GM12875 (cell line): ENCODE measurements at regions not wholly inside any gene's neighbourhood (a gene's known extent, or its start where the extent isn't known, plus 50 kb on each side); places are given as distances from the start of the nearest gene placed in this dataset.

Source experiments
- H3K4me3 ChIP-seq: one replicate; pipeline ENCODE4 v1.5.1; 2011; ENCODE audit warnings: low read depth, low read length, control low read depth
- CTCF ChIP-seq: IDR thresholded peaks from 2 replicates; pipeline ENCODE4 v1.5.1; 2011; ENCODE audit warnings: low read depth, mild to moderate bottlenecking, control low read depth, inconsistent platforms, low read length, moderate library complexity, borderline replicate concordance; ENCODE audit not compliant: insufficient read depth

DNA sequence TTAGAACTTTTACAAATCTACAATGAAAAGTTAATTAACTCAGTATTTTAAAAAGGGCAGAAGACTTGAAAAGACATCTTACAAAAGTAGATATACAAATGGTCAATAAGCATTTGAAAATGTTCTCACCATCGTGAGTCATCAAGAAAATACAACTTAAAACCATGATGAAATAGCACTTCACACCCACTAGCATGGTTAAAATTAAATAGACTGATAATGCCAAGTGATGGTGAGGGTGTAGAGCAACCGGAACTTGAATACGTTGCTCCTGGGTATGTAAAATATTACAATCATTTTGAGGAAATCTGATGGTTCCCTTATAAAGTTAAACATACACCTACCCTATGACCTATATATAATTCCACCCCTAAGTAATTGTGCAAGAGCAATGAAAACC is 319.8 kb upstream of the UMPS start:
- TF ChIP-seq CTCF: no peak
- no peak overlapping the region for H3K4me3 ChIP-seq

GRCh38 chr3:124411728-124412127 is 318.5 kb upstream of the UMPS start:
- TF ChIP-seq CTCF: no peak
- no peak overlapping the region for H3K4me3 ChIP-seq

- no peak overlapping the region for H3K4me3 ChIP-seq
- no peak for TF ChIP-seq CTCF
Observed at GRCh38 chr3:124412644-124413043, 317.6 kb upstream of the UMPS start.

DNA sequence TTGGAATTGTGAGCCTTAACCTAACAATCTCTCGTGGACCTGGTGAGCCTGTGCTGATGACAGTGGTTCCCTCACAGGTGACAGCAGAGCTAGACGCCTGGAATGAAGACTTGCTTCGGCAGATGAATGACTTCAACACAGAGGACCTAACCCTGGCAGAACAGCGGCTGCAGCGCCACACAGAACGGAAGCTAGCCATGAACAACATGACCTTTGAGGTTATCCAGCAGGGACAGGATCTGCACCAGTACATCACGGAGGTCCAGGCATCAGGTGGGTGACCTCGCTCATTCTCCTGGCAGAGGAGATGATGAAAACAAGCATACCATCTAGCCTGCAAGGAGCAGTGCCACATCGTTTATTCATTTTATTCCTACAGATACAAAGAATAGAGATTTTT is 316.9 kb upstream of the UMPS start:
- no peak for TF ChIP-seq CTCF
- no peak overlapping the region for H3K4me3 ChIP-seq

- no peak for TF ChIP-seq CTCF
- no peak overlapping the region for H3K4me3 ChIP-seq
Observed at GRCh38 chr3:124413989-124414598, 316.2 kb upstream of the UMPS start.

GRCh38 chr3:124415446-124415960 is 314.7 kb upstream of the UMPS start:
- H3K4me3 ChIP-seq: no peak overlapping the region
- no peak for TF ChIP-seq CTCF

- TF ChIP-seq CTCF: no peak
- no peak overlapping the region for H3K4me3 ChIP-seq
Observed at GRCh38 chr3:124419303-124419702, 310.9 kb upstream of the UMPS start.
